Peyer's patch (tissue), 4 donors: ENCODE measurements at regions not wholly inside any gene's neighbourhood (a gene's known extent, or its start where the extent isn't known, plus 50 kb on each side); places are given as distances from the start of the nearest gene placed in this dataset.

Source experiments
- DNase-seq, 3 donors: peaks; one replicate each; pipeline ENCODE4 v3.0.0-alpha.2; 2017 to 2019
- H3K27ac ChIP-seq, 4 donors: fragments of 200-600 bp; sonication (generic); one replicate each; pipeline ENCODE4 v1.5.1; 2016 to 2019
- H3K27me3 ChIP-seq, 2 donors: fragments of 200-600 bp; sonication (generic); one replicate each; pipeline ENCODE4 v1.5.1; 2019
- H3K36me3 ChIP-seq, 3 donors: fragments of 200-600 bp; sonication (generic); one replicate each; pipeline ENCODE4 v1.5.1; 2016 to 2019
- H3K4me1 ChIP-seq, 4 donors: fragments of 200-600 bp; sonication (generic); one replicate each; pipeline ENCODE4 v1.5.1; 2016 to 2019
- H3K4me3 ChIP-seq, 4 donors: fragments of 200-600 bp; sonication (generic); 1 replicate in 3 of 4; 2 replicates in 1 of 4; pipeline ENCODE4 v1.5.1; 2016 to 2019; ENCODE audit warnings: mild to moderate bottlenecking in 1 of 4
- H3K9me3 ChIP-seq, 4 donors: fragments of 200-600 bp; sonication (generic); one replicate each; pipeline ENCODE4 v1.5.1; 2016 to 2019; ENCODE audit warnings: mild to moderate bottlenecking in 1 of 4
- CTCF ChIP-seq, 6 experiments: fragments of 450-650 bp in 4 of 6; fragments of 200-600 bp in 2 of 6; sonication (generic) in 1 of 6; IDR thresholded peaks; one replicate each; pipeline ENCODE4 v1.5.1; 2017 to 2019; ENCODE audit warnings: antibody characterized with exemption in 6 of 6, mild to moderate bottlenecking in 3 of 6, moderate library complexity in 1 of 6
- POLR2A ChIP-seq, 2 donors: fragments of 450-650 bp; IDR thresholded peaks; one replicate each; pipeline ENCODE4 v1.5.1; 2017; ENCODE audit warnings: antibody characterized with exemption in 2 of 2, mild to moderate bottlenecking in 2 of 2, moderate library complexity in 2 of 2

GRCh38 chr5:115435778-115436712, 108.5 kb downstream of the FEM1C start:
- DNase-seq: no peak
- Histone ChIP-seq H3K27me3 (no peaks in the 10 kb centered on the region), H3K9me3 (peaks cover 0 to 3% (median 0%) of the 10 kb centered on the region in 4 donors), H3K36me3 (no peaks in the 10 kb centered on the region), H3K4me3 (no peak overlapping the region), H3K4me1 (no peaks in the 10 kb centered on the region), H3K27ac (no peak overlapping the region)
- TF ChIP-seq CTCF (IDR thresholded peaks at IDR 0.05) (no peak), POLR2A (IDR thresholded peaks at IDR 0.05) (no peak)

GRCh38 chr5:115435065-115435777, 109.4 kb downstream of the FEM1C start:
- Histone ChIP-seq H3K9me3 (peaks cover 0 to 3% (median 0%) of the 10 kb centered on the region in 4 donors), H3K36me3 (no peaks in the 10 kb centered on the region), H3K27me3 (no peaks in the 10 kb centered on the region), H3K27ac (no peak overlapping the region), H3K4me3 (no peak overlapping the region), H3K4me1 (no peaks in the 10 kb centered on the region)
- no peak for DNase-seq
- TF ChIP-seq CTCF (IDR thresholded peaks at IDR 0.05): no peak
- no peak for TF ChIP-seq POLR2A (IDR thresholded peaks at IDR 0.05)

- TF ChIP-seq POLR2A (IDR thresholded peaks at IDR 0.05): no peak
- TF ChIP-seq CTCF (IDR thresholded peaks at IDR 0.05): no peak
These were observed 110.7 kb downstream of the FEM1C start for GRCh38 chr5:115433918-115434317.

GRCh38 chr5:115432691-115433090, 111.9 kb downstream of the FEM1C start:
- Histone ChIP-seq H3K27me3 (no peaks in the 10 kb centered on the region), H3K36me3 (no peaks in the 10 kb centered on the region), H3K4me3 (no peak overlapping the region), H3K4me1 (no peaks in the 10 kb centered on the region), H3K27ac (no peak overlapping the region), H3K9me3 (no peaks in the 10 kb centered on the region)
- no peak for DNase-seq
- TF ChIP-seq POLR2A (IDR thresholded peaks at IDR 0.05) (no peak), CTCF (IDR thresholded peaks at IDR 0.05) (no peak)

More at GRCh38 chr5:115433918-115434317, 110.7 kb downstream of the FEM1C start:
- Histone ChIP-seq H3K27me3 (no peaks in the 10 kb centered on the region), H3K4me1 (no peaks in the 10 kb centered on the region), H3K4me3 (no peak overlapping the region), H3K9me3 (no peaks in the 10 kb centered on the region), H3K36me3 (no peaks in the 10 kb centered on the region), H3K27ac (no peak overlapping the region)
- DNase-seq: no peak

GRCh38 chr5:115431116-115431515, 113.5 kb downstream of the FEM1C start:
- no peak overlapping the region for H3K27ac ChIP-seq
- no peaks in the 10 kb centered on the region for H3K36me3 ChIP-seq
- H3K4me1 ChIP-seq: no peaks in the 10 kb centered on the region
- no peak overlapping the region for H3K4me3 ChIP-seq
- H3K27me3 ChIP-seq: no peaks in the 10 kb centered on the region
- no peaks in the 10 kb centered on the region for H3K9me3 ChIP-seq
- TF ChIP-seq POLR2A (IDR thresholded peaks at IDR 0.05) (no peak), CTCF (IDR thresholded peaks at IDR 0.05) (no peak)
- DNase-seq: no peak
